ENCODE measurements at regions not wholly inside any gene's neighbourhood (a gene's known extent, or its start where the extent isn't known, plus 50 kb on each side); places are given as distances from the start of the nearest gene placed in this dataset.

DNA sequence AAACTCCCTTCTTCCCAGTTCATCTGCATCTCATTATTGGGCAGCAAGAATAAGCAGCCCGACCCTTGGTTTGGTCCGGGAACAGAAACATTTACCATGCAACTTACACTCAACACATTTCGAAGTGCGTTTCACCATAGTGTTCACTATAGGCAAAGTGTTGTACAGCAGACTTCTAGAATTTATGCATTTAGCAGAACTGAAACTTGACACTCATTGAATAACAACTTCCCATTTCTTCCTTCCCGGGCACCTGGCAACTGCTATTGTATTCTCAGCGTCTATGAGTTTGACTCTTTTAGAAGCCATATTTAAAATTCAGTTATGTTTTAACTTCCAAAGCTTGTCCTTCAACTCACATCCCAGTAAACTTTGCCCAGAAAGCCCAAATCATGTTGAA lies 840.6 kb downstream of the NLGN4X start:
- H3K27me3 Mint-ChIP-seq: no peaks in the 10 kb centered on the region

DNA sequence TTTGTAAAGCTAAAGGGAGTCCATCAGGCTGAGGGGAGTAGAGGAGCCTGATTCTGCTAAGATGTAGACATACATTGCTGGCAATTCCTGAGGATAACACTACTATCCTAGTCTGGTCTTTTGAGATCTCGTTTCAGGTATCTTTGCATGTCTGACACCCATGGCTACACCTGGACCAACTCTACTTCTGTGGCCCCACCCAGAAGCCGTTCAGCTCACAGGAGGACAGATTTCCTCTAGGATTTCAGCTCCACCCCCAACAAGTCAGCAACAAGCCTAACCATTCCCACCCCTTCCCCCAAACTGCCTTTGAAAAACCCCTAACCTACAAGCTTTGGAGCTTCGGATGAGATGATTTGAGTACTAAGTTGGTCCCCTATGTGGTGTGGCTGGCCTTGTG lies 848.2 kb downstream of the NLGN4X start:
- H3K4me3 ChIP-seq (ENCODE audit: low read depth, low read length): no peak overlapping the region
- no peak overlapping the region for H3K4me3 Mint-ChIP-seq
- H3K4me1 ChIP-seq (ENCODE audit: control insufficient read depth, insufficient read depth, low read length, poor library complexity, severe bottlenecking): no peaks in the 10 kb centered on the region
- peaks cover 0 to 3% of the 10 kb centered on the region in 2 experiments for H3K9me3 ChIP-seq (ENCODE audit: control insufficient read depth in 2 of 2, low read length in 2 of 2)
- H3K27ac ChIP-seq (ENCODE audit: insufficient read depth, low read length, poor library complexity, severe bottlenecking): no peak overlapping the region
- H3K4me1 Mint-ChIP-seq: no peaks in the 10 kb centered on the region
- no peaks in the 10 kb centered on the region for H3K36me3 ChIP-seq (ENCODE audit: control insufficient read depth, insufficient read depth, low read length)
- no peaks in the 10 kb centered on the region for H3K36me3 Mint-ChIP-seq
- H3K9me3 Mint-ChIP-seq: peaks cover 0 to 11% (median 0%) of the 10 kb centered on the region in 7 donors
- no peaks in the 10 kb centered on the region for H3K27me3 ChIP-seq (ENCODE audit: control insufficient read depth, insufficient read depth, low read length)
- ATAC-seq (ENCODE audit: low read depth in 2 of 2) (no peak), DNase-seq (no peak)
- no peaks in the 10 kb centered on the region for H3K27me3 Mint-ChIP-seq
- no peak overlapping the region for H3K27ac Mint-ChIP-seq

More for the DNA sequence above, 840.6 kb downstream of the NLGN4X start:
- H3K27ac ChIP-seq (ENCODE audit: insufficient read depth, low read length, poor library complexity, severe bottlenecking): no peak overlapping the region
- no peaks in the 10 kb centered on the region for H3K4me1 Mint-ChIP-seq
- H3K4me3 Mint-ChIP-seq: no peak overlapping the region
- no peaks in the 10 kb centered on the region for H3K4me1 ChIP-seq (ENCODE audit: control insufficient read depth, insufficient read depth, low read length, poor library complexity, severe bottlenecking)
- H3K36me3 Mint-ChIP-seq: no peaks in the 10 kb centered on the region
- no peaks in the 10 kb centered on the region for H3K36me3 ChIP-seq (ENCODE audit: control insufficient read depth, insufficient read depth, low read length)
- no peak overlapping the region for H3K4me3 ChIP-seq (ENCODE audit: low read depth, low read length)
- H3K9me3 Mint-ChIP-seq: peaks cover 0 to 10% (median 5%) of the 10 kb centered on the region in 7 donors
- no peak overlapping the region for H3K27ac Mint-ChIP-seq
- ATAC-seq (ENCODE audit: low read depth in 2 of 2) (no peak), DNase-seq (no peak)
- no peaks in the 10 kb centered on the region for H3K9me3 ChIP-seq (ENCODE audit: control insufficient read depth in 2 of 2, low read length in 2 of 2)
- no peaks in the 10 kb centered on the region for H3K27me3 ChIP-seq (ENCODE audit: control insufficient read depth, insufficient read depth, low read length)

DNA sequence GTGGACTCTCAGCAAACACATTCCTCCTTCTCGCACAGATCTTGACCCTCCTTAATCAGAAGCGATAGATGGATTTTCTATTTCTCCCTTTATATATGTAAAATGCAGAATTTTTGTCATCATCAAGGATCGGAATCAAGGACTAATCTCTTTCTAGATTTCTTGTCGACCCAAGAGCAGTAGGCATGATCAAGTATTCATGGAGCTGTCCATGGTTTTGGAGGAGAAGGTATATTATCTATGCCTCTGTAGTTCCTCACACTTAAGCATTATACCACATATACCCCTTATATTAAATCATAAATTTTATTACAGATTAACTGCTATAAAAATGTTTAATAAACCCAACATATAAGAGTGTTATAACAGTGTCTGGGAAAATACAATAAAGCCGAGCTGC lies 886.8 kb downstream of the NLGN4X start:
- peaks cover 3% of the 10 kb centered on the region for H3K36me3 Mint-ChIP-seq
- DNase-seq: no peak

DNA sequence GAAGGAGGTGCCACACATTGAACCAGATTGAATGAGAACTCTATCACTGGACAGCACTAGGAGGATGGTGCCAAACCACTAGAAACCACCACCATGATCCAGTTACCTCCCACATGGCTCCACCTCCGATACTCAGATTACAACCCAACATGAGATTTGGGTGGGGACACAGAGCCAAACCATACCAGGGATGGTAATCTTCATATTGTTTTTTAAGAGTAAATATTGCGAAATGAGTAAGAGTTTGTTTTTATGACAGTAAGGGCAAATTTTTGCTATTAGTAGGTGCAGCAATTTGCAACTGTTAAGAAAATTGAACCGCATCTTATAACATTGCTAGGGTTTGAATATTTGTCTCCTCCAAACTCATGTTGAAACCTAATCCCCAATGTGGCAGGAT lies 891.5 kb downstream of the NLGN4X start:
- DNase-seq (no peak), ATAC-seq (ENCODE audit: low read depth in 2 of 2) (no peak)
- no peak overlapping the region for H3K4me3 Mint-ChIP-seq
- no peaks in the 10 kb centered on the region for H3K4me1 ChIP-seq (ENCODE audit: control insufficient read depth, insufficient read depth, low read length, poor library complexity, severe bottlenecking)
- H3K4me1 Mint-ChIP-seq: no peaks in the 10 kb centered on the region
- no peaks in the 10 kb centered on the region for H3K36me3 Mint-ChIP-seq
- no peak overlapping the region for H3K27ac Mint-ChIP-seq
- H3K27me3 Mint-ChIP-seq: no peaks in the 10 kb centered on the region
- peaks cover 0 to 6% of the 10 kb centered on the region in 2 experiments for H3K9me3 ChIP-seq (ENCODE audit: control insufficient read depth in 2 of 2, low read length in 2 of 2)
- H3K27ac ChIP-seq (ENCODE audit: insufficient read depth, low read length, poor library complexity, severe bottlenecking): no peak overlapping the region
- H3K27me3 ChIP-seq (ENCODE audit: control insufficient read depth, insufficient read depth, low read length): no peaks in the 10 kb centered on the region
- no peak overlapping the region for H3K4me3 ChIP-seq (ENCODE audit: low read depth, low read length)
- peaks cover 0 to 13% (median 4%) of the 10 kb centered on the region in 7 donors for H3K9me3 Mint-ChIP-seq
- no peaks in the 10 kb centered on the region for H3K36me3 ChIP-seq (ENCODE audit: control insufficient read depth, insufficient read depth, low read length)

More for the DNA sequence above, 886.8 kb downstream of the NLGN4X start:
- Histone ChIP-seq H3K36me3 (ENCODE audit: control insufficient read depth, insufficient read depth, low read length) (no peaks in the 10 kb centered on the region), H3K4me3 (ENCODE audit: low read depth, low read length) (no peak overlapping the region), H3K4me1 (ENCODE audit: control insufficient read depth, insufficient read depth, low read length, poor library complexity, severe bottlenecking) (no peaks in the 10 kb centered on the region), H3K27ac (ENCODE audit: insufficient read depth, low read length, poor library complexity, severe bottlenecking) (no peak overlapping the region), H3K27me3 (ENCODE audit: control insufficient read depth, insufficient read depth, low read length) (no peaks in the 10 kb centered on the region), H3K9me3 (ENCODE audit: control insufficient read depth in 2 of 2, low read length in 2 of 2) (no peaks in the 10 kb centered on the region)
- Mint-ChIP-seq H3K27ac (no peak overlapping the region), H3K4me3 (no peak overlapping the region), H3K9me3 (peaks cover 0 to 11% (median 3%) of the 10 kb centered on the region in 7 donors), H3K27me3 (no peaks in the 10 kb centered on the region), H3K4me1 (no peaks in the 10 kb centered on the region)
- ATAC-seq (ENCODE audit: low read depth in 2 of 2): no peak

DNA sequence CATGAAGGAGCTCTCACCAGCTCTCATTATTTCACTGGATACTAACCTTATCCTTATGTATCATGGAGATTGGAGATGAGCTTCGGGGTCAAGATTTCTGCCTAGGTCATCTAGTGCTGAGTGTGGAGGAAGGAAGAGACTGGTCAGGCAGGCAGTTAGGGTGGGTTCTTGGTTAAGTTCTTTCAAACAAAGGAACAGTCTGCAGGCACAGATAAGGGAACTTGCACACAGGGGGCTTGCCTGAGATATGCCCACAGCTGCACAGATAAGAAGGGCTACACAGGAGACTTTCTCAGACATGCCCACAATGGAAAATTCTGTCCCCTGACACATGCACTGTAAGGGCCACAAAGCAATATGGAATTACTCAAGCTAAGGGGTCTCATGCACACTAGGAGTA lies 904.1 kb downstream of the NLGN4X start:
- no peak overlapping the region for H3K27ac Mint-ChIP-seq
- no peaks in the 10 kb centered on the region for H3K4me1 Mint-ChIP-seq
- H3K4me3 Mint-ChIP-seq: no peak overlapping the region
- H3K27ac ChIP-seq (ENCODE audit: insufficient read depth, low read length, poor library complexity, severe bottlenecking): no peak overlapping the region
- H3K36me3 Mint-ChIP-seq: no peaks in the 10 kb centered on the region
- ATAC-seq (ENCODE audit: low read depth in 2 of 2): no peak
- H3K4me3 ChIP-seq (ENCODE audit: low read depth, low read length): no peak overlapping the region
- H3K9me3 Mint-ChIP-seq: peaks cover 0 to 25% (median 0%) of the 10 kb centered on the region in 7 donors
- H3K27me3 ChIP-seq (ENCODE audit: control insufficient read depth, insufficient read depth, low read length): no peaks in the 10 kb centered on the region
- no peaks in the 10 kb centered on the region for H3K27me3 Mint-ChIP-seq
- no peaks in the 10 kb centered on the region for H3K36me3 ChIP-seq (ENCODE audit: control insufficient read depth, insufficient read depth, low read length)
- no peak for DNase-seq
- peaks cover 0 to under 1% of the 10 kb centered on the region in 2 experiments for H3K9me3 ChIP-seq (ENCODE audit: control insufficient read depth in 2 of 2, low read length in 2 of 2)
- no peaks in the 10 kb centered on the region for H3K4me1 ChIP-seq (ENCODE audit: control insufficient read depth, insufficient read depth, low read length, poor library complexity, severe bottlenecking)

DNA sequence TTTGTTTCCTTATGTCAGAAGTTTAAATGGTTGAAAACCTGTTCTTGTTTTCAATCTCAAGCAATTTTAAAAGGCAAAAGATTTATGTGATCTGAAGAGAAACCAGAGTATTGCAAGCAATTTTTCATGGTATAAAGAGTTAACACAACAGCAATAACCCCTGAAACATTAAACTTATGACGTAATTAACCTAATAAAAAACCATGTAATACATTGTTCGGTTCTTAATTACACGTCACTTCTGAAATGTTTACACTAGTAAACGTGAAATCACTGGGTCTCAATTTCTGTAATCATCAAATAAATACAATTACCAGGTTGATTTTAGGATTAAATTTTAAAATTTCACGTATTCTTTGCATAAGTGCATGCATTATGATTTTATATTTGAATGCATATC lies 914.5 kb downstream of the NLGN4X start:
- Histone ChIP-seq H3K9me3 (ENCODE audit: control insufficient read depth in 2 of 2, low read length in 2 of 2) (no peaks in the 10 kb centered on the region), H3K4me1 (ENCODE audit: control insufficient read depth, insufficient read depth, low read length, poor library complexity, severe bottlenecking) (no peaks in the 10 kb centered on the region), H3K36me3 (ENCODE audit: control insufficient read depth, insufficient read depth, low read length) (no peaks in the 10 kb centered on the region), H3K4me3 (ENCODE audit: low read depth, low read length) (no peak overlapping the region), H3K27ac (ENCODE audit: insufficient read depth, low read length, poor library complexity, severe bottlenecking) (no peak overlapping the region), H3K27me3 (ENCODE audit: control insufficient read depth, insufficient read depth, low read length) (no peaks in the 10 kb centered on the region)
- Mint-ChIP-seq H3K27ac (no peak overlapping the region), H3K4me1 (no peaks in the 10 kb centered on the region), H3K36me3 (no peaks in the 10 kb centered on the region), H3K4me3 (no peak overlapping the region), H3K9me3 (peaks cover 0 to 13% (median 2%) of the 10 kb centered on the region in 7 donors), H3K27me3 (no peaks in the 10 kb centered on the region)
- ATAC-seq (ENCODE audit: low read depth in 2 of 2) (no peak), DNase-seq (no peak)

DNA sequence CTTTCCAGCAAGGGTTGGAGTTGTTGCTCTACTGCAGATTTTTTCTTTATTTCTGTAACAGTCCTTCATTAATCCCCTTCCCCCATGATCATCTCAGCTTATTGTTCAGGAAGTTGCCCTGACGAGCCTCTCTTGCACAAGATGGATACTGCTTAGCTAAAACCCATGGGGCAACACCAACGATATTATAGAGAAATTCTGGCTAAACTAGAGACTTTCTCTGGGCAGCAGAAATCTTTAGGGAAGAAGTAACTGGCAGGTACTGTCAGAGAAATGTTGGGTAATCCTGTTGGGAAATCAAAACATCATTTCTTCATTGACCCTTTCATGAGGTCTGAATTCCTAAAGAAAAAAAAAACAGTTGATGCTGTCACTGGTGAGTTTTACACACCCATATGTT lies 921.3 kb downstream of the NLGN4X start:
- no peak overlapping the region for H3K4me3 Mint-ChIP-seq
- ATAC-seq (ENCODE audit: low read depth in 2 of 2) (no peak), DNase-seq (no peak)
- no peaks in the 10 kb centered on the region for H3K4me1 Mint-ChIP-seq
- Histone ChIP-seq H3K9me3 (ENCODE audit: control insufficient read depth in 2 of 2, low read length in 2 of 2) (no peaks in the 10 kb centered on the region), H3K4me3 (ENCODE audit: low read depth, low read length) (no peak overlapping the region), H3K27me3 (ENCODE audit: control insufficient read depth, insufficient read depth, low read length) (no peaks in the 10 kb centered on the region), H3K36me3 (ENCODE audit: control insufficient read depth, insufficient read depth, low read length) (no peaks in the 10 kb centered on the region), H3K4me1 (ENCODE audit: control insufficient read depth, insufficient read depth, low read length, poor library complexity, severe bottlenecking) (no peaks in the 10 kb centered on the region), H3K27ac (ENCODE audit: insufficient read depth, low read length, poor library complexity, severe bottlenecking) (no peak overlapping the region)
- no peaks in the 10 kb centered on the region for H3K36me3 Mint-ChIP-seq
- no peak overlapping the region for H3K27ac Mint-ChIP-seq
- H3K9me3 Mint-ChIP-seq: peaks cover 0 to 24% (median 0%) of the 10 kb centered on the region in 7 donors
- H3K27me3 Mint-ChIP-seq: no peaks in the 10 kb centered on the region

DNA sequence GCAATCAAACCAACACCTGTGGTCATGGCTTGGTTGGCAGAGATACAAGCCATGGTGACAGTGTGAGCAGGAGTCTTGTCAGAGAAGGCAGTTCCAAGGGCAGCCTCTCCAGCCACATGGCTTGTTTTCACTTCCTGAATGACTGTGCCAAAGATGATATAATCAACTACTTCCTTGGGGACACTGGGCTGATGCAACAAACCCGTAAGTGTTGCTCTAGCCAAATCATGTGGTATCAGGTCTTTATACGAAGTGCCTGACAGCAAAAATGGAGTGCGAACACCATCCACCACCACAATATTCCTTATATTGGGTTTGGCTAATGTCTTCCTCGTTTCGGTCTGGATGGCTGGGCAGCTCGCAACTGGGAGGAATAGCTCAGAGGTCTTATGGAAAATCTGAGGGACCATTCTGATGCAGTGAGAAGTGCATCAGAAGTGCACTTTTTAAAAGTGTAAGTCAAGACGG lies 922.0 kb downstream of the NLGN4X start:
- peaks cover 0 to 24% (median 0%) of the 10 kb centered on the region in 7 donors for H3K9me3 Mint-ChIP-seq
- no peak for ATAC-seq (ENCODE audit: low read depth in 2 of 2)
- H3K27ac Mint-ChIP-seq: no peak overlapping the region
- Histone ChIP-seq H3K4me3 (ENCODE audit: low read depth, low read length) (no peak overlapping the region), H3K27me3 (ENCODE audit: control insufficient read depth, insufficient read depth, low read length) (no peaks in the 10 kb centered on the region), H3K27ac (ENCODE audit: insufficient read depth, low read length, poor library complexity, severe bottlenecking) (no peak overlapping the region), H3K9me3 (ENCODE audit: control insufficient read depth in 2 of 2, low read length in 2 of 2) (no peaks in the 10 kb centered on the region), H3K4me1 (ENCODE audit: control insufficient read depth, insufficient read depth, low read length, poor library complexity, severe bottlenecking) (no peaks in the 10 kb centered on the region), H3K36me3 (ENCODE audit: control insufficient read depth, insufficient read depth, low read length) (no peaks in the 10 kb centered on the region)
- no peaks in the 10 kb centered on the region for H3K4me1 Mint-ChIP-seq
- H3K27me3 Mint-ChIP-seq: no peaks in the 10 kb centered on the region
- H3K4me3 Mint-ChIP-seq: no peak overlapping the region
- no peak for DNase-seq
- no peaks in the 10 kb centered on the region for H3K36me3 Mint-ChIP-seq

All from CD4-positive, CD25-positive, alpha-beta regulatory T cell (primary cell).